ENCODE measurements at regions not wholly inside any gene's neighbourhood (a gene's known extent, or its start where the extent isn't known, plus 50 kb on each side); places are given as distances from the start of the nearest gene placed in this dataset.
"Not testable (repeated sequence)": the region's sequence is repeated elsewhere in the genome, so short reads cannot be mapped to it uniquely, and the experiment has no call there.

DNA sequence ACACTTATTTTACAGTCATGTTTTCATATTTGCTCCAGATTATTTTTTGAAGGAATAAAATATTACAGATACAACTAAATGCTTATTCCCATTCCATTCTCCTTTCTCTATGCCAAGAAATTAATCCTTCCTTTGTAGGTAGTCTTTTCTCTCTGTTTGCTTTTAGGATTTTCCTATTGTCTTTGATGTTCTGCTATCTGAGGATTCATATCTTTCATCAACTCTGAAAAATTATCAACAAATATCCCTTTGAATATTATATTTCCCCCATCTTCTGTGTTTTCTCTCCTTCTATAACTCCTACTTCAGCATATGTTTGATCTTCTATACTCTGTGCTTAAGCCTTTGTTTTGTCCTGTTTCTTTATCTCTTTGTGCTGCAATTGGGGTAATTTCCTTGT lies 260.4 kb upstream of the RBMS1 start:
- no peak overlapping the region for H3K4me3 ChIP-seq
- H3K4me1 ChIP-seq (ENCODE audit: insufficient read depth), result peaks cover 7% of the 10 kb centered on the region
- no peak overlapping the region for H3K27ac ChIP-seq (ENCODE audit: low read depth)
- H3K9me3 Mint-ChIP-seq, result peaks cover 12% of the 10 kb centered on the region; the same call in 2 of the 3 replicates
- DNase-seq (ENCODE audit: low spot score), result no peak
- no peak for ATAC-seq
- H3K9me2 ChIP-seq (ENCODE audit: insufficient read depth), result 0 out of 2 replicates have a peak, but pooled peaks cover 2% of the 10 kb centered on the region
- no peak overlapping the region for H3K4me3 Mint-ChIP-seq
- no peaks in the 10 kb centered on the region for H4K20me1 ChIP-seq (replicated peaks; ENCODE audit: insufficient read depth)
- no peaks in the 10 kb centered on the region for H3K27me3 ChIP-seq (ENCODE audit: insufficient read depth)
- H3K27ac Mint-ChIP-seq, result no peak overlapping the region
- peaks cover 4% of the 10 kb centered on the region; the same call in 2 of the 3 replicates for H3K36me3 Mint-ChIP-seq (ENCODE audit: low read depth)
- no peak overlapping the region for H2AFZ ChIP-seq
- peaks cover 2% of the 10 kb centered on the region for H3K27me3 Mint-ChIP-seq (ENCODE audit: insufficient read depth, low read depth, poor library complexity)
- no peaks in the 10 kb centered on the region for H3F3A ChIP-seq (replicated peaks; ENCODE audit: low read depth)
- no peak overlapping the region for H3K4me2 ChIP-seq
- TF ChIP-seq REST (IDR thresholded peaks at IDR 0.05; ENCODE audit: unreplicated experiment), result no peak
- no peak for TF ChIP-seq JUNB (IDR thresholded peaks at IDR 0.05; ENCODE audit: unreplicated experiment)
- no peak for TF ChIP-seq EZH2 (IDR thresholded peaks at IDR 0.05; ENCODE audit: low read depth, unreplicated experiment)
- no peak for TF ChIP-seq CREB1 (CRISPR knock-in tag; IDR thresholded peaks at IDR 0.05; ENCODE audit: low read depth)
- TF ChIP-seq STAT1 (IDR thresholded peaks at IDR 0.05; ENCODE audit: unreplicated experiment), result no peak
- no peak for TF ChIP-seq EZH2phosphoT487 (IDR thresholded peaks at IDR 0.05; ENCODE audit: unreplicated experiment)
- no peaks in the 10 kb centered on the region for H3K79me2 ChIP-seq (replicated peaks; ENCODE audit: insufficient read depth)
- H3K4me1 Mint-ChIP-seq, result peaks cover 9% of the 10 kb centered on the region; the same call in 2 of the 3 replicates
- no peaks in the 10 kb centered on the region; the same call in 1 of the 2 replicates for H3K36me3 ChIP-seq (ENCODE audit: insufficient read depth)

GRCh38 chr2:160756481-160756880 lies 262.9 kb upstream of the RBMS1 start:
- Histone ChIP-seq H3K4me1 (ENCODE audit: insufficient read depth) (peaks cover 7% of the 10 kb centered on the region), H3F3A (replicated peaks; ENCODE audit: low read depth) (no peaks in the 10 kb centered on the region), H3K79me2 (replicated peaks; ENCODE audit: insufficient read depth) (no peaks in the 10 kb centered on the region), H3K27me3 (ENCODE audit: insufficient read depth) (no peaks in the 10 kb centered on the region), H3K9me2 (ENCODE audit: insufficient read depth) (no peaks in the 10 kb centered on the region), H3K4me2 (no peak overlapping the region), H4K20me1 (replicated peaks; ENCODE audit: insufficient read depth) (no peaks in the 10 kb centered on the region), H3K36me3 (ENCODE audit: insufficient read depth) (no peaks in the 10 kb centered on the region; the same call in 1 of the 2 replicates), H2AFZ (no peak overlapping the region), H3K4me3 (no peak overlapping the region), H3K27ac (ENCODE audit: low read depth) (no peak overlapping the region)
- Mint-ChIP-seq H3K36me3 (ENCODE audit: low read depth) (peaks cover 6% of the 10 kb centered on the region; the same call in 2 of the 3 replicates), H3K27ac (no peak overlapping the region), H3K27me3 (ENCODE audit: insufficient read depth, low read depth, poor library complexity) (peaks cover 2% of the 10 kb centered on the region), H3K9me3 (peaks cover 15% of the 10 kb centered on the region), H3K4me3 (no peak overlapping the region), H3K4me1 (peaks cover 7% of the 10 kb centered on the region; the same call in 2 of the 3 replicates)
- ATAC-seq, result no peak
- DNase-seq (ENCODE audit: low spot score), result no peak
- no peak for TF ChIP-seq NANOG (IDR thresholded peaks at IDR 0.05; ENCODE audit: borderline replicate concordance)
- no peak for TF ChIP-seq JUNB (IDR thresholded peaks at IDR 0.05; ENCODE audit: unreplicated experiment)
- TF ChIP-seq EZH2phosphoT487 (IDR thresholded peaks at IDR 0.05; ENCODE audit: unreplicated experiment), result no peak
- no peak for TF ChIP-seq REST (IDR thresholded peaks at IDR 0.05; ENCODE audit: unreplicated experiment)
- no peak for TF ChIP-seq STAT1 (IDR thresholded peaks at IDR 0.05; ENCODE audit: unreplicated experiment)
- TF ChIP-seq ZNF331 (CRISPR knock-in tag; IDR thresholded peaks at IDR 0.05; ENCODE audit: low read depth), result no peak
- TF ChIP-seq, protein P1, sequence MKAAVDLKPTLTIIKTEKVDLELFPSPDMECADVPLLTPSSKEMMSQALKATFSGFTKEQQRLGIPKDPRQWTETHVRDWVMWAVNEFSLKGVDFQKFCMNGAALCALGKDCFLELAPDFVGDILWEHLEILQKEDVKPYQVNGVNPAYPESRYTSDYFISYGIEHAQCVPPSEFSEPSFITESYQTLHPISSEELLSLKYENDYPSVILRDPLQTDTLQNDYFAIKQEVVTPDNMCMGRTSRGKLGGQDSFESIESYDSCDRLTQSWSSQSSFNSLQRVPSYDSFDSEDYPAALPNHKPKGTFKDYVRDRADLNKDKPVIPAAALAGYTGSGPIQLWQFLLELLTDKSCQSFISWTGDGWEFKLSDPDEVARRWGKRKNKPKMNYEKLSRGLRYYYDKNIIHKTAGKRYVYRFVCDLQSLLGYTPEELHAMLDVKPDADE (IDR thresholded peaks at IDR 0.05), result no peak

DNA sequence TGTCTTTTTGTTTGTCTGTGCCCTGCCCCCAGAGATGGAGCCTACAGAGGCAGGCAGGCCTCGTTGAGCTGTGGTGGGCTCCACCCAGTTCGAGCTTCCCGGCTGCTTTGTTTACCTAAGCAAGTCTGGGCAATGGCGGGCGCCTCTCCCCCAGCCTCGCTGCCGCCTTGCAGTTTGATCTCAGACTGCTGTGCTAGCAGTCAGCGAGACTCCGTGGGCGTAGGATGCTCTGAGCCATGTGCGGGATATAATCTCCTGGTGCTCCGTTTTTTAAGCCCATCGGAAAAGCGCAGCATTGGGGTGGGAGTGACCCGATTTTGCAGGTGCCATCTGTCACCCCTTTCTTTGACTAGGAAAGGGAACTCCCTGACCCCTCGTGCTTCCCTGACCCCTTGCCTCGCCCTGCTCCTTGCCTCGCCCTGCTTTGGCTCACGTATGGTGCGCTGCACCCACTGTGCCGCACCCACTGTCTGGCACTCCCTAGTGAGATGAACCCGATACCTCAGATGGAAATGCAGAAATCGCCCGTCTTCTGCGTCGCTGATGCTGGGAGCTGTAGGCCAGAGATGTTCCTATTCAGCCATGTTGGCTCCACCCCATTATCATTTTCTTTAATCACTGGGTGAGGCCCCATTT lies 269.0 kb upstream of the RBMS1 start:
- H3K4me1 Mint-ChIP-seq; H3K27ac Mint-ChIP-seq; ATAC-seq; H3K9me2 ChIP-seq (ENCODE audit: insufficient read depth); H3K27me3 Mint-ChIP-seq (ENCODE audit: insufficient read depth, low read depth, poor library complexity); H2AFZ ChIP-seq; H4K20me1 ChIP-seq (replicated peaks; ENCODE audit: insufficient read depth); DNase-seq (ENCODE audit: low spot score); H3K27me3 ChIP-seq (ENCODE audit: insufficient read depth); H3K4me3 ChIP-seq; H3K4me1 ChIP-seq (ENCODE audit: insufficient read depth); H3K79me2 ChIP-seq (replicated peaks; ENCODE audit: insufficient read depth); H3K4me2 ChIP-seq; H3K4me3 Mint-ChIP-seq; H3K27ac ChIP-seq (ENCODE audit: low read depth); H3F3A ChIP-seq (replicated peaks; ENCODE audit: low read depth): not testable (repeated sequence)
- H3K9me3 Mint-ChIP-seq, result peaks cover 54% of the 10 kb centered on the region
- H3K36me3 Mint-ChIP-seq (ENCODE audit: low read depth), result peaks cover 41% of the 10 kb centered on the region
- H3K36me3 ChIP-seq (ENCODE audit: insufficient read depth), result peaks cover 13% of the 10 kb centered on the region; the same call in 1 of the 2 replicates
